ENCODE measurements at regions not wholly inside any gene's neighbourhood (a gene's known extent, or its start where the extent isn't known, plus 50 kb on each side); places are given as distances from the start of the nearest gene placed in this dataset.

GRCh38 chr6:104632588-104632987 is 227.1 kb downstream of the HACE1 start:
- H3K9me3 Mint-ChIP-seq, result no peaks in the 10 kb centered on the region
- no peak overlapping the region for H3K27ac Mint-ChIP-seq
- peaks cover 5% of the 10 kb centered on the region for H3K27me3 Mint-ChIP-seq
- H3K4me3 Mint-ChIP-seq, result no peak overlapping the region
- no peaks in the 10 kb centered on the region for H3K4me1 Mint-ChIP-seq
- no peaks in the 10 kb centered on the region for H3K36me3 Mint-ChIP-seq
- no peak for DNase-seq

- H3K36me3 Mint-ChIP-seq, result no peaks in the 10 kb centered on the region
- H3K27ac Mint-ChIP-seq, result no peak overlapping the region
- no peaks in the 10 kb centered on the region for H3K4me1 Mint-ChIP-seq
- no peak overlapping the region for H3K4me3 Mint-ChIP-seq
- peaks cover 5% of the 10 kb centered on the region for H3K27me3 Mint-ChIP-seq
- no peak for DNase-seq
- H3K9me3 Mint-ChIP-seq, result no peaks in the 10 kb centered on the region
These were observed 228.8 kb downstream of the HACE1 start for GRCh38 chr6:104630955-104631354.

GRCh38 chr6:104630522-104630921 is 229.2 kb downstream of the HACE1 start:
- H3K27ac Mint-ChIP-seq, result no peak overlapping the region
- no peaks in the 10 kb centered on the region for H3K9me3 Mint-ChIP-seq
- H3K36me3 Mint-ChIP-seq, result no peaks in the 10 kb centered on the region
- H3K4me1 Mint-ChIP-seq, result no peaks in the 10 kb centered on the region
- no peak overlapping the region for H3K4me3 Mint-ChIP-seq
- peaks cover 5% of the 10 kb centered on the region for H3K27me3 Mint-ChIP-seq
- no peak for DNase-seq

- no peaks in the 10 kb centered on the region for H3K9me3 Mint-ChIP-seq
- peaks cover 5% of the 10 kb centered on the region for H3K27me3 Mint-ChIP-seq
- H3K27ac Mint-ChIP-seq, result no peak overlapping the region
- H3K4me1 Mint-ChIP-seq, result no peaks in the 10 kb centered on the region
- DNase-seq, result no peak
- H3K4me3 Mint-ChIP-seq, result no peak overlapping the region
- no peaks in the 10 kb centered on the region for H3K36me3 Mint-ChIP-seq
These were observed 229.9 kb downstream of the HACE1 start for GRCh38 chr6:104629826-104630225.

- H3K4me3 Mint-ChIP-seq, result no peak overlapping the region
- H3K27ac Mint-ChIP-seq, result no peak overlapping the region
- H3K4me1 Mint-ChIP-seq, result peaks cover 5% of the 10 kb centered on the region
- DNase-seq, result no peak
- no peaks in the 10 kb centered on the region for H3K36me3 Mint-ChIP-seq
- peaks cover 9% of the 10 kb centered on the region for H3K27me3 Mint-ChIP-seq
- H3K9me3 Mint-ChIP-seq, result no peaks in the 10 kb centered on the region
These were observed 234.2 kb downstream of the HACE1 start for GRCh38 chr6:104625536-104625935.

GRCh38 chr6:104623052-104623690 is 236.5 kb downstream of the HACE1 start:
- peaks cover 7% of the 10 kb centered on the region for H3K27me3 Mint-ChIP-seq
- no peak overlapping the region for H3K27ac Mint-ChIP-seq
- no peak overlapping the region for H3K4me3 Mint-ChIP-seq
- no peak for DNase-seq
- peaks cover 5% of the 10 kb centered on the region for H3K4me1 Mint-ChIP-seq
- H3K9me3 Mint-ChIP-seq, result no peaks in the 10 kb centered on the region
- no peaks in the 10 kb centered on the region for H3K36me3 Mint-ChIP-seq

GRCh38 chr6:104621396-104621795 is 238.3 kb downstream of the HACE1 start:
- no peak overlapping the region for H3K4me3 Mint-ChIP-seq
- H3K4me1 Mint-ChIP-seq, result peaks cover 5% of the 10 kb centered on the region
- H3K36me3 Mint-ChIP-seq, result no peaks in the 10 kb centered on the region
- peaks cover 7% of the 10 kb centered on the region for H3K27me3 Mint-ChIP-seq
- no peak for DNase-seq
- no peaks in the 10 kb centered on the region for H3K9me3 Mint-ChIP-seq
- H3K27ac Mint-ChIP-seq, result no peak overlapping the region

GRCh38 chr6:104617591-104617990 is 242.1 kb downstream of the HACE1 start:
- DNase-seq, result no peak
- Mint-ChIP-seq H3K36me3 (no peaks in the 10 kb centered on the region), H3K9me3 (no peaks in the 10 kb centered on the region), H3K4me3 (no peak overlapping the region), H3K27me3 (peaks cover 4% of the 10 kb centered on the region), H3K27ac (no peak overlapping the region), H3K4me1 (peaks cover 6% of the 10 kb centered on the region)

GRCh38 chr6:104614394-104614793 is 245.3 kb downstream of the HACE1 start:
- Mint-ChIP-seq H3K9me3 (no peaks in the 10 kb centered on the region), H3K4me3 (no peak overlapping the region), H3K4me1 (peaks cover 6% of the 10 kb centered on the region), H3K27me3 (peaks cover 3% of the 10 kb centered on the region), H3K27ac (no peak overlapping the region), H3K36me3 (no peaks in the 10 kb centered on the region)
- no peak for DNase-seq

GRCh38 chr6:104613416-104614001 is 246.2 kb downstream of the HACE1 start:
- Mint-ChIP-seq H3K9me3 (no peaks in the 10 kb centered on the region), H3K27me3 (peaks cover 7% of the 10 kb centered on the region), H3K36me3 (no peaks in the 10 kb centered on the region), H3K4me3 (no peak overlapping the region), H3K4me1 (peaks cover 6% of the 10 kb centered on the region), H3K27ac (no peak overlapping the region)
- DNase-seq, result no peak

- Mint-ChIP-seq H3K36me3 (no peaks in the 10 kb centered on the region), H3K4me1 (peaks cover 10% of the 10 kb centered on the region), H3K27ac (no peak overlapping the region), H3K9me3 (no peaks in the 10 kb centered on the region), H3K4me3 (no peak overlapping the region), H3K27me3 (peaks cover 12% of the 10 kb centered on the region)
- DNase-seq, result no peak
These were observed 247.2 kb downstream of the HACE1 start for GRCh38 chr6:104612541-104612940.

GRCh38 chr6:104608101-104608500 is 251.6 kb downstream of the HACE1 start:
- Mint-ChIP-seq H3K4me1 (peaks cover 24% of the 10 kb centered on the region), H3K27ac (no peak overlapping the region), H3K9me3 (no peaks in the 10 kb centered on the region), H3K27me3 (peaks cover 12% of the 10 kb centered on the region), H3K36me3 (no peaks in the 10 kb centered on the region), H3K4me3 (no peak overlapping the region)
- no peak for DNase-seq

- Mint-ChIP-seq H3K27ac (no peak overlapping the region), H3K4me3 (no peak overlapping the region)
- DNase-seq, result no peak
These were observed 252.2 kb downstream of the HACE1 start for GRCh38 chr6:104607501-104607900.

GRCh38 chr6:104606361-104606760 is 253.4 kb downstream of the HACE1 start:
- DNase-seq, result no peak
- H3K36me3 Mint-ChIP-seq, result no peaks in the 10 kb centered on the region
- H3K4me1 Mint-ChIP-seq, result peaks cover 33% of the 10 kb centered on the region
- no peak overlapping the region for H3K4me3 Mint-ChIP-seq
- no peak overlapping the region for H3K27ac Mint-ChIP-seq
- H3K9me3 Mint-ChIP-seq, result no peaks in the 10 kb centered on the region
- H3K27me3 Mint-ChIP-seq, result peaks cover 12% of the 10 kb centered on the region

More at GRCh38 chr6:104607501-104607900, 252.2 kb downstream of the HACE1 start:
- peaks cover 12% of the 10 kb centered on the region for H3K27me3 Mint-ChIP-seq
- no peaks in the 10 kb centered on the region for H3K36me3 Mint-ChIP-seq
- no peaks in the 10 kb centered on the region for H3K9me3 Mint-ChIP-seq
- peaks cover 29% of the 10 kb centered on the region for H3K4me1 Mint-ChIP-seq

GRCh38 chr6:104604685-104605084 is 255.0 kb downstream of the HACE1 start:
- H3K4me1 Mint-ChIP-seq, result peaks cover 33% of the 10 kb centered on the region
- no peaks in the 10 kb centered on the region for H3K9me3 Mint-ChIP-seq
- H3K4me3 Mint-ChIP-seq, result no peak overlapping the region
- H3K36me3 Mint-ChIP-seq, result no peaks in the 10 kb centered on the region
- H3K27me3 Mint-ChIP-seq, result peaks cover 9% of the 10 kb centered on the region
- H3K27ac Mint-ChIP-seq, result no peak overlapping the region
- DNase-seq, result no peak

GRCh38 chr6:104603108-104603745 is 256.5 kb downstream of the HACE1 start:
- H3K9me3 Mint-ChIP-seq, result no peaks in the 10 kb centered on the region
- H3K27ac Mint-ChIP-seq, result no peak overlapping the region
- H3K36me3 Mint-ChIP-seq, result no peaks in the 10 kb centered on the region
- H3K4me3 Mint-ChIP-seq, result no peak overlapping the region
- DNase-seq, result peak; percentile 7
- peaks cover 3% of the 10 kb centered on the region for H3K27me3 Mint-ChIP-seq
- H3K4me1 Mint-ChIP-seq, result peaks cover 33% of the 10 kb centered on the region

All from activated naive CD8-positive, alpha-beta T cell treated with anti-CD3 and anti-CD28 coated beads for 36 hours (primary cell).